HG02884 (cell line): ENCODE measurements at regions not wholly inside any gene's neighbourhood (a gene's known extent, or its start where the extent isn't known, plus 50 kb on each side); places are given as distances from the start of the nearest gene placed in this dataset.

ENCODE experiments used
- ATAC-seq: cut with Tn5 transposase; IDR thresholded peaks from one replicate; pipeline ENCODE4 v1.9.1; 2021; ENCODE audit warnings: mild to moderate bottlenecking, moderate library complexity; ENCODE audit not compliant: unreplicated experiment

GRCh38 chr5:73312146-73312871, 136.3 kb downstream of the FOXD1 start:
- ATAC-seq, result no peak

GRCh38 chr5:73311291-73312110, 137.1 kb downstream of the FOXD1 start:
- no peak for ATAC-seq

GRCh38 chr5:73307645-73308355, 134.8 kb downstream of the TMEM174 start:
- ATAC-seq, result no peak

- no peak for ATAC-seq
These were observed 133.8 kb downstream of the TMEM174 start for GRCh38 chr5:73306741-73307275.

GRCh38 chr5:73306078-73306719, 133.2 kb downstream of the TMEM174 start:
- no peak for ATAC-seq

GRCh38 chr5:73305386-73305785, 132.4 kb downstream of the TMEM174 start:
- no peak for ATAC-seq

GRCh38 chr5:73304381-73304780, 131.4 kb downstream of the TMEM174 start:
- ATAC-seq, result no peak

GRCh38 chr5:73303148-73304079, 130.4 kb downstream of the TMEM174 start:
- no peak for ATAC-seq

GRCh38 chr5:73302797-73303147, 129.8 kb downstream of the TMEM174 start:
- ATAC-seq, result no peak

GRCh38 chr5:73301208-73301901, 128.4 kb downstream of the TMEM174 start:
- ATAC-seq, result no peak

- no peak for ATAC-seq
These were observed 127.6 kb downstream of the TMEM174 start for GRCh38 chr5:73300337-73301207.

GRCh38 chr5:73299665-73300336, 126.8 kb downstream of the TMEM174 start:
- no peak for ATAC-seq

GRCh38 chr5:73298772-73299630, 126.0 kb downstream of the TMEM174 start:
- ATAC-seq, result no peak

- no peak for ATAC-seq
These were observed 125.3 kb downstream of the TMEM174 start for GRCh38 chr5:73298251-73298771.

GRCh38 chr5:73297430-73297829, 124.4 kb downstream of the TMEM174 start:
- ATAC-seq, result no peak

- no peak for ATAC-seq
These were observed 123.8 kb downstream of the TMEM174 start for GRCh38 chr5:73296772-73297171.

GRCh38 chr5:73295921-73296320, 122.9 kb downstream of the TMEM174 start:
- no peak for ATAC-seq
